HepG2 (cell line): ENCODE measurements at regions not wholly inside any gene's neighbourhood (a gene's known extent, or its start where the extent isn't known, plus 50 kb on each side); places are given as distances from the start of the nearest gene placed in this dataset.

ENCODE experiments used
- CTCF ChIP-seq: sonication (generic); formaldehyde crosslinking; IDR thresholded peaks from 2 replicates; pipeline ENCODE4 v1.5.0; 2020; ENCODE audit warnings: mild to moderate bottlenecking, missing genetic modification reagents, moderate library complexity
- HDAC2 ChIP-seq: sonication (generic); formaldehyde crosslinking; IDR thresholded peaks from 2 replicates; pipeline ENCODE4 v1.4.0; 2020; ENCODE audit warnings: missing genetic modification reagents
- MED1 ChIP-seq: sonication (generic); formaldehyde crosslinking; IDR thresholded peaks from 2 replicates; pipeline ENCODE4 v1.4.0; 2020; ENCODE audit warnings: missing genetic modification reagents
- PTBP1 ChIP-seq: fragments of 200-400 bp; formaldehyde crosslinking; IDR thresholded peaks from 2 replicates; pipeline ENCODE4 v1.6.1; 2018; ENCODE audit warnings: low read length, low read depth; ENCODE audit not compliant: poor library complexity, severe bottlenecking
- ZNF24 ChIP-seq: fragments of 450-650 bp; IDR thresholded peaks from 2 replicates; pipeline ENCODE4 v1.6.1; 2017; ENCODE audit warnings: antibody characterized with exemption, mild to moderate bottlenecking
- ZNF256 ChIP-seq: sonication (generic); formaldehyde crosslinking; conservative IDR thresholded peaks from 2 replicates; pipeline ENCODE4 v1.4.0; 2020; ENCODE audit warnings: missing genetic modification reagents
- ZNF564 ChIP-seq: sonication (generic); formaldehyde crosslinking; IDR thresholded peaks from 2 replicates; pipeline ENCODE4 v1.8.1; 2023; ENCODE audit warnings: mild to moderate bottlenecking, missing genetic modification reagents
- ZNF749 ChIP-seq: sonication (generic); formaldehyde crosslinking; IDR thresholded peaks from 2 replicates; pipeline ENCODE4 v1.8.0; 2022; ENCODE audit warnings: mild to moderate bottlenecking, missing genetic modification reagents, moderate library complexity, borderline replicate concordance
- ZNF772 ChIP-seq: sonication (generic); formaldehyde crosslinking; IDR thresholded peaks from 2 replicates; pipeline ENCODE4 v1.5.0; 2020; ENCODE audit warnings: mild to moderate bottlenecking, missing genetic modification reagents
- ZNF883 ChIP-seq: sonication (generic); formaldehyde crosslinking; IDR thresholded peaks from 2 replicates; pipeline ENCODE4 v1.5.1; 2020; ENCODE audit warnings: mild to moderate bottlenecking, missing genetic modification reagents; ENCODE audit errors: not compliant biosample characterization

- TF ChIP-seq PTBP1 (no peak), ZNF772 (CRISPR knock-in tag) (no peak), ZNF749 (no peak), ZNF24 (no peak), ZNF256 (CRISPR knock-in tag) (no peak), MED1 (no peak), HDAC2 (CRISPR knock-in tag) (no peak), ZNF883 (CRISPR knock-in tag) (no peak), CTCF (CRISPR knock-in tag) (no peak), ZNF564 (CRISPR knock-in tag) (no peak)
Observed at GRCh38 chr10:78575400-78575799, 493.4 kb upstream of the ZMIZ1 start.
